SKM-1 treated with dmso at 0.1 percent for 144 hours (cell line): ENCODE measurements at regions not wholly inside any gene's neighbourhood (a gene's known extent, or its start where the extent isn't known, plus 50 kb on each side); places are given as distances from the start of the nearest gene placed in this dataset.

Experiments used
- DNase-seq: peaks from one replicate; lab custom pipeline; 2025; ENCODE audit not compliant: unreplicated experiment; lab: John Stamatoyannopoulos, UW

GRCh38 chr4:19126903-19127302 lies 1105.3 kb upstream of the LCORL start:
- DNase-seq = no peak

GRCh38 chr4:19123681-19124080 lies 1102.1 kb upstream of the LCORL start:
- no peak for DNase-seq

- no peak for DNase-seq
Measured at GRCh38 chr4:19119904-19120560, 1098.5 kb upstream of the LCORL start.

GRCh38 chr4:19117022-19117421 lies 1095.5 kb upstream of the LCORL start:
- DNase-seq = no peak

GRCh38 chr4:19104176-19104575 lies 1082.6 kb upstream of the LCORL start:
- DNase-seq = no peak

GRCh38 chr4:19095491-19096046 lies 1074.0 kb upstream of the LCORL start:
- DNase-seq = no peak

GRCh38 chr4:19093951-19094350 lies 1072.4 kb upstream of the LCORL start:
- no peak for DNase-seq

GRCh38 chr4:19092797-19093196 lies 1071.2 kb upstream of the LCORL start:
- no peak for DNase-seq

- DNase-seq = no peak
Measured at GRCh38 chr4:19074036-19074435, 1052.5 kb upstream of the LCORL start.

GRCh38 chr4:19063662-19064061 lies 1042.1 kb upstream of the LCORL start:
- DNase-seq = no peak

GRCh38 chr4:19054916-19055315 lies 1033.4 kb upstream of the LCORL start:
- no peak for DNase-seq

- no peak for DNase-seq
Measured at GRCh38 chr4:19051831-19052230, 1030.3 kb upstream of the LCORL start.

GRCh38 chr4:19047279-19047880 lies 1025.8 kb upstream of the LCORL start:
- no peak for DNase-seq

- DNase-seq = no peak
Measured at GRCh38 chr4:19039816-19040215, 1018.3 kb upstream of the LCORL start.

- no peak for DNase-seq
Measured at GRCh38 chr4:19038231-19038630, 1016.7 kb upstream of the LCORL start.

- no peak for DNase-seq
Measured at GRCh38 chr4:19033816-19034733, 1012.5 kb upstream of the LCORL start.

GRCh38 chr4:19030536-19030935 lies 1009.0 kb upstream of the LCORL start:
- DNase-seq = no peak

GRCh38 chr4:19030048-19030447 lies 1008.5 kb upstream of the LCORL start:
- no peak for DNase-seq

- no peak for DNase-seq
Measured at GRCh38 chr4:19026281-19026680, 1004.7 kb upstream of the LCORL start.

GRCh38 chr4:19025031-19025430 lies 1003.5 kb upstream of the LCORL start:
- DNase-seq = no peak

- no peak for DNase-seq
Measured at GRCh38 chr4:19024047-19024446, 1002.5 kb upstream of the LCORL start.

- DNase-seq = no peak
Measured at GRCh38 chr4:19021617-19022016, 1000.1 kb upstream of the LCORL start.
